22Rv1 (cell line): ENCODE measurements at regions not wholly inside any gene's neighbourhood (a gene's known extent, or its start where the extent isn't known, plus 50 kb on each side); places are given as distances from the start of the nearest gene placed in this dataset.

Experiments
- CTCF ChIP-seq: fragments of 450-650 bp; IDR thresholded peaks from 2 replicates; pipeline ENCODE4 v1.5.1; 2017; ENCODE audit warnings: mild to moderate bottlenecking
- ZFX ChIP-seq: fragments of 450-650 bp; IDR thresholded peaks from 2 replicates; pipeline ENCODE4 v1.6.1; 2017; ENCODE audit warnings: antibody characterized with exemption, borderline replicate concordance

GRCh38 chr7:121796936-121797656 is 75.9 kb upstream of the PTPRZ1 start:
- no peak for TF ChIP-seq CTCF
- no peak for TF ChIP-seq ZFX
